MM.1S (cell line): ENCODE measurements at regions not wholly inside any gene's neighbourhood (a gene's known extent, or its start where the extent isn't known, plus 50 kb on each side); places are given as distances from the start of the nearest gene placed in this dataset.

Source experiments
- DNase-seq: peaks from one replicate; pipeline ENCODE4 v3.0.0-alpha.2; 2015
- H2AFZ ChIP-seq: fragments of 300-600 bp; sonication (generic); 2 replicates; pipeline ENCODE4 v1.6.0; 2016; ENCODE audit warnings: antibody characterized with exemption, low read length
- H3F3A ChIP-seq: fragments of 300-600 bp; sonication (generic); 2 replicates; pipeline ENCODE4 v1.6.1; 2016; ENCODE audit warnings: mild to moderate bottlenecking, antibody characterized with exemption, low read length, moderate library complexity, mixed read lengths; ENCODE audit not compliant: insufficient read depth
- H3K27ac ChIP-seq: fragments of 300-600 bp; sonication (generic); 2 replicates; pipeline ENCODE4 v1.5.1; 2016; ENCODE audit warnings: mild to moderate bottlenecking, low read length
- H3K27me3 ChIP-seq: fragments of 300-600 bp; sonication (generic); replicated peaks from 2 replicates; pipeline ENCODE4 v1.6.0; 2016; ENCODE audit warnings: low read length; ENCODE audit not compliant: insufficient read depth
- H3K36me3 ChIP-seq: fragments of 300-600 bp; sonication (generic); replicated peaks from 2 replicates; pipeline ENCODE4 v1.6.1; 2016; ENCODE audit warnings: mild to moderate bottlenecking, low read length, mixed read lengths; ENCODE audit not compliant: insufficient read depth
- H3K4me1 ChIP-seq: fragments of 300-600 bp; sonication (generic); 2 replicates; pipeline ENCODE4 v1.6.1; 2016; ENCODE audit warnings: low read length, mixed read lengths
- H3K4me2 ChIP-seq: fragments of 300-600 bp; sonication (generic); 2 replicates; pipeline ENCODE4 v1.6.0; 2016; ENCODE audit warnings: low read depth, low read length
- H3K4me3 ChIP-seq: fragments of 300-600 bp; sonication (generic); 2 replicates; pipeline ENCODE4 v1.5.1; 2016; ENCODE audit warnings: low read length, mixed read lengths
- H3K79me2 ChIP-seq: fragments of 300-600 bp; sonication (generic); 2 replicates; pipeline ENCODE4 v1.6.1; 2016; ENCODE audit warnings: mixed run types, low read length, mixed read lengths
- H3K9ac ChIP-seq: fragments of 300-600 bp; sonication (generic); 2 replicates; pipeline ENCODE4 v1.6.1; 2016; ENCODE audit warnings: low read length, mixed read lengths
- H3K9me2 ChIP-seq: fragments of 300-600 bp; sonication (generic); replicated peaks from 2 replicates; pipeline ENCODE4 v1.6.1; 2016; ENCODE audit warnings: mild to moderate bottlenecking, low read length, mixed read lengths; ENCODE audit not compliant: insufficient read depth
- H3K9me3 ChIP-seq: fragments of 300-600 bp; sonication (generic); replicated peaks from 2 replicates; pipeline ENCODE4 v1.6.1; 2016; ENCODE audit warnings: mild to moderate bottlenecking, low read length, mixed read lengths; ENCODE audit not compliant: insufficient read depth
- H4K20me1 ChIP-seq: fragments of 300-600 bp; sonication (generic); 2 replicates; pipeline ENCODE4 v1.6.1; 2016; ENCODE audit warnings: mild to moderate bottlenecking, low read length, moderate library complexity, mixed read lengths; ENCODE audit not compliant: insufficient read depth
- EZH2 ChIP-seq: fragments of 300-600 bp; sonication (generic); optimal IDR thresholded peaks from 2 replicates; pipeline ENCODE3; 2017; ENCODE audit warnings: low read depth, mild to moderate bottlenecking, antibody characterized with exemption, low read length, mixed read lengths
- EZH2phosphoT487 ChIP-seq: fragments of 300-600 bp; sonication (generic); IDR thresholded peaks from 2 replicates; pipeline ENCODE4 v1.6.1; 2018; ENCODE audit warnings: antibody characterized with exemption, low read length
- TF ChIP-seq, protein P1 (sequence below): fragments of 300-600 bp; sonication (generic); IDR thresholded peaks from 2 replicates; pipeline ENCODE4 v1.5.1; 2016; ENCODE audit warnings: antibody characterized with exemption, low read length, mixed read lengths

- H3K27ac ChIP-seq: no peak overlapping the region
- H3K9ac ChIP-seq: no peak overlapping the region
- H4K20me1 ChIP-seq: no peaks in the 10 kb centered on the region
- H2AFZ ChIP-seq: no peak overlapping the region
- H3K27me3 ChIP-seq: no peaks in the 10 kb centered on the region
- H3K9me2 ChIP-seq: no peaks in the 10 kb centered on the region
- no peaks in the 10 kb centered on the region for H3K36me3 ChIP-seq
- no peak for DNase-seq
- no peaks in the 10 kb centered on the region for H3K4me1 ChIP-seq
- no peak overlapping the region for H3K4me2 ChIP-seq
- H3K79me2 ChIP-seq: no peaks in the 10 kb centered on the region
- no peaks in the 10 kb centered on the region for H3F3A ChIP-seq
- TF ChIP-seq EZH2 (no peak), EZH2phosphoT487 (no peak)
- TF ChIP-seq, protein P1, sequence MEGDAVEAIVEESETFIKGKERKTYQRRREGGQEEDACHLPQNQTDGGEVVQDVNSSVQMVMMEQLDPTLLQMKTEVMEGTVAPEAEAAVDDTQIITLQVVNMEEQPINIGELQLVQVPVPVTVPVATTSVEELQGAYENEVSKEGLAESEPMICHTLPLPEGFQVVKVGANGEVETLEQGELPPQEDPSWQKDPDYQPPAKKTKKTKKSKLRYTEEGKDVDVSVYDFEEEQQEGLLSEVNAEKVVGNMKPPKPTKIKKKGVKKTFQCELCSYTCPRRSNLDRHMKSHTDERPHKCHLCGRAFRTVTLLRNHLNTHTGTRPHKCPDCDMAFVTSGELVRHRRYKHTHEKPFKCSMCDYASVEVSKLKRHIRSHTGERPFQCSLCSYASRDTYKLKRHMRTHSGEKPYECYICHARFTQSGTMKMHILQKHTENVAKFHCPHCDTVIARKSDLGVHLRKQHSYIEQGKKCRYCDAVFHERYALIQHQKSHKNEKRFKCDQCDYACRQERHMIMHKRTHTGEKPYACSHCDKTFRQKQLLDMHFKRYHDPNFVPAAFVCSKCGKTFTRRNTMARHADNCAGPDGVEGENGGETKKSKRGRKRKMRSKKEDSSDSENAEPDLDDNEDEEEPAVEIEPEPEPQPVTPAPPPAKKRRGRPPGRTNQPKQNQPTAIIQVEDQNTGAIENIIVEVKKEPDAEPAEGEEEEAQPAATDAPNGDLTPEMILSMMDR: no peak
- H3K4me3 ChIP-seq: no peak overlapping the region
- H3K9me3 ChIP-seq: no peaks in the 10 kb centered on the region
Measured at GRCh38 chr14:25861406-25861805, 736.4 kb downstream of the NOVA1 start.

DNA sequence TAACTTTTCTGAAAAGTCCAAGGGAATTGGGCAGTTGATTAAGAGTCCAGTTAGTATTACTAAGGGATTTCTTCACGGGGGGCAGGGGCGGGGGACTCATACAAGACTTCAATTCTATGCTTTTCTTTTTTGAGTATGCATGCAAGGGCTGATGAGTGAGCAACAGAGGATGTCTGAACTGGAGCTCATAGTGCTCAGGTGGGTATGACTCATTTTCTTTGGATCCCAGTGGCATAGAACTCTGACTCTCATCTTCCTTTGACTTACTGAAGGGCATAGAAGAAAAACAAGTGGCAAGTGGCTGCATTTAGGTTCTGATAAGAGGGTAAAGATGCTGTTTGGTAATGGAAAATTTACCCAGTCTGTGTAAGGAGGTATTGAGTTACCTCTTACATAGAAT lies 749.2 kb downstream of the NOVA1 start:
- Histone ChIP-seq H3K4me1 (no peaks in the 10 kb centered on the region), H3K36me3 (no peaks in the 10 kb centered on the region), H3F3A (no peaks in the 10 kb centered on the region), H3K4me3 (no peak overlapping the region), H3K9ac (no peak overlapping the region), H3K27ac (no peak overlapping the region), H3K4me2 (no peak overlapping the region), H3K79me2 (no peaks in the 10 kb centered on the region), H2AFZ (no peak overlapping the region), H3K27me3 (no peaks in the 10 kb centered on the region), H3K9me3 (no peaks in the 10 kb centered on the region), H4K20me1 (no peaks in the 10 kb centered on the region), H3K9me2 (no peaks in the 10 kb centered on the region)
- TF ChIP-seq EZH2 (no peak), EZH2phosphoT487 (no peak)
- TF ChIP-seq, protein P1: no peak
- no peak for DNase-seq

- no peaks in the 10 kb centered on the region for H3K27me3 ChIP-seq
- no peak overlapping the region for H2AFZ ChIP-seq
- no peak for DNase-seq
Measured at GRCh38 chr14:25846246-25846645, 751.6 kb downstream of the NOVA1 start.

More at GRCh38 chr14:25846246-25846645, 751.6 kb downstream of the NOVA1 start:
- no peaks in the 10 kb centered on the region for H3K79me2 ChIP-seq
- no peak overlapping the region for H3K4me2 ChIP-seq
- H3K27ac ChIP-seq: no peak overlapping the region
- H3K4me1 ChIP-seq: no peaks in the 10 kb centered on the region
- TF ChIP-seq EZH2 (no peak), EZH2phosphoT487 (no peak)
- TF ChIP-seq, protein P1: no peak
- H3K36me3 ChIP-seq: no peaks in the 10 kb centered on the region
- no peaks in the 10 kb centered on the region for H4K20me1 ChIP-seq
- H3K9ac ChIP-seq: no peak overlapping the region
- no peak overlapping the region for H3K4me3 ChIP-seq
- no peaks in the 10 kb centered on the region for H3K9me3 ChIP-seq
- no peaks in the 10 kb centered on the region for H3F3A ChIP-seq
- no peaks in the 10 kb centered on the region for H3K9me2 ChIP-seq
